ENCODE measurements at regions not wholly inside any gene's neighbourhood (a gene's known extent, or its start where the extent isn't known, plus 50 kb on each side); places are given as distances from the start of the nearest gene placed in this dataset.

GRCh38 chr2:6562771-6563170, 302.9 kb downstream of the CMPK2 start:
- Histone ChIP-seq H3K36me3 (ENCODE audit: control insufficient read depth, insufficient read depth, low read length) (no peaks in the 10 kb centered on the region), H3K4me3 (ENCODE audit: low read depth, low read length) (no peak overlapping the region), H3K27ac (ENCODE audit: low read depth, low read length) (no peak overlapping the region), H3K9ac (ENCODE audit: low read length) (no peak overlapping the region), H3K27me3 (ENCODE audit: control insufficient read depth, insufficient read depth, low read length) (no peaks in the 10 kb centered on the region), H3K4me1 (ENCODE audit: control insufficient read depth, insufficient read depth, low read length) (no peaks in the 10 kb centered on the region), H3K9me3 (ENCODE audit: control insufficient read depth, insufficient read depth, low read depth, low read length) (no peaks in the 10 kb centered on the region)

GRCh38 chr2:6564326-6564725, 301.4 kb downstream of the CMPK2 start:
- Histone ChIP-seq H3K36me3 (ENCODE audit: control insufficient read depth, insufficient read depth, low read length) (no peaks in the 10 kb centered on the region), H3K27me3 (ENCODE audit: control insufficient read depth, insufficient read depth, low read length) (no peaks in the 10 kb centered on the region), H3K27ac (ENCODE audit: low read depth, low read length) (no peak overlapping the region), H3K4me1 (ENCODE audit: control insufficient read depth, insufficient read depth, low read length) (no peaks in the 10 kb centered on the region), H3K4me3 (ENCODE audit: low read depth, low read length) (no peak overlapping the region), H3K9me3 (ENCODE audit: control insufficient read depth, insufficient read depth, low read depth, low read length) (no peaks in the 10 kb centered on the region), H3K9ac (ENCODE audit: low read length) (no peak overlapping the region)

GRCh38 chr2:6574121-6574520, 291.6 kb downstream of the CMPK2 start:
- H3K9ac ChIP-seq (ENCODE audit: low read length) = no peak overlapping the region
- no peaks in the 10 kb centered on the region for H3K4me1 ChIP-seq (ENCODE audit: control insufficient read depth, insufficient read depth, low read length)
- no peaks in the 10 kb centered on the region for H3K9me3 ChIP-seq (ENCODE audit: control insufficient read depth, insufficient read depth, low read depth, low read length)
- no peak overlapping the region for H3K4me3 ChIP-seq (ENCODE audit: low read depth, low read length)
- no peaks in the 10 kb centered on the region for H3K36me3 ChIP-seq (ENCODE audit: control insufficient read depth, insufficient read depth, low read length)
- no peak overlapping the region for H3K27ac ChIP-seq (ENCODE audit: low read depth, low read length)
- H3K27me3 ChIP-seq (ENCODE audit: control insufficient read depth, insufficient read depth, low read length) = no peaks in the 10 kb centered on the region

GRCh38 chr2:6576302-6576701, 289.4 kb downstream of the CMPK2 start:
- Histone ChIP-seq H3K9me3 (ENCODE audit: control insufficient read depth, insufficient read depth, low read depth, low read length) (no peaks in the 10 kb centered on the region), H3K27me3 (ENCODE audit: control insufficient read depth, insufficient read depth, low read length) (no peaks in the 10 kb centered on the region), H3K27ac (ENCODE audit: low read depth, low read length) (no peak overlapping the region), H3K9ac (ENCODE audit: low read length) (no peak overlapping the region), H3K4me3 (ENCODE audit: low read depth, low read length) (no peak overlapping the region), H3K36me3 (ENCODE audit: control insufficient read depth, insufficient read depth, low read length) (no peaks in the 10 kb centered on the region), H3K4me1 (ENCODE audit: control insufficient read depth, insufficient read depth, low read length) (no peaks in the 10 kb centered on the region)

GRCh38 chr2:6577960-6578359, 287.7 kb downstream of the CMPK2 start:
- no peaks in the 10 kb centered on the region for H3K9me3 ChIP-seq (ENCODE audit: control insufficient read depth, insufficient read depth, low read depth, low read length)
- H3K9ac ChIP-seq (ENCODE audit: low read length) = no peak overlapping the region
- H3K36me3 ChIP-seq (ENCODE audit: control insufficient read depth, insufficient read depth, low read length) = no peaks in the 10 kb centered on the region
- H3K27me3 ChIP-seq (ENCODE audit: control insufficient read depth, insufficient read depth, low read length) = no peaks in the 10 kb centered on the region
- H3K4me1 ChIP-seq (ENCODE audit: control insufficient read depth, insufficient read depth, low read length) = no peaks in the 10 kb centered on the region
- H3K4me3 ChIP-seq (ENCODE audit: low read depth, low read length) = no peak overlapping the region
- no peak overlapping the region for H3K27ac ChIP-seq (ENCODE audit: low read depth, low read length)

- no peak overlapping the region for H3K9ac ChIP-seq (ENCODE audit: low read length)
- H3K27ac ChIP-seq (ENCODE audit: low read depth, low read length) = no peak overlapping the region
- H3K27me3 ChIP-seq (ENCODE audit: control insufficient read depth, insufficient read depth, low read length) = no peaks in the 10 kb centered on the region
- no peaks in the 10 kb centered on the region for H3K4me1 ChIP-seq (ENCODE audit: control insufficient read depth, insufficient read depth, low read length)
- no peaks in the 10 kb centered on the region for H3K36me3 ChIP-seq (ENCODE audit: control insufficient read depth, insufficient read depth, low read length)
- H3K9me3 ChIP-seq (ENCODE audit: control insufficient read depth, insufficient read depth, low read depth, low read length) = no peaks in the 10 kb centered on the region
- H3K4me3 ChIP-seq (ENCODE audit: low read depth, low read length) = no peak overlapping the region
Measured at GRCh38 chr2:6578416-6578815, 287.3 kb downstream of the CMPK2 start.

- Histone ChIP-seq H3K27me3 (ENCODE audit: control insufficient read depth, insufficient read depth, low read length) (no peaks in the 10 kb centered on the region), H3K9ac (ENCODE audit: low read length) (no peak overlapping the region), H3K27ac (ENCODE audit: low read depth, low read length) (no peak overlapping the region), H3K4me3 (ENCODE audit: low read depth, low read length) (no peak overlapping the region), H3K4me1 (ENCODE audit: control insufficient read depth, insufficient read depth, low read length) (no peaks in the 10 kb centered on the region), H3K36me3 (ENCODE audit: control insufficient read depth, insufficient read depth, low read length) (no peaks in the 10 kb centered on the region), H3K9me3 (ENCODE audit: control insufficient read depth, insufficient read depth, low read depth, low read length) (no peaks in the 10 kb centered on the region)
Measured at GRCh38 chr2:6579281-6579680, 286.4 kb downstream of the CMPK2 start.

GRCh38 chr2:6580982-6581381, 284.7 kb downstream of the CMPK2 start:
- no peak overlapping the region for H3K4me3 ChIP-seq (ENCODE audit: low read depth, low read length)
- no peaks in the 10 kb centered on the region; the same call in 1 of the 2 replicates for H3K4me1 ChIP-seq (ENCODE audit: control insufficient read depth, insufficient read depth, low read length)
- no peaks in the 10 kb centered on the region for H3K9me3 ChIP-seq (ENCODE audit: control insufficient read depth, insufficient read depth, low read depth, low read length)
- no peak overlapping the region for H3K27ac ChIP-seq (ENCODE audit: low read depth, low read length)
- no peaks in the 10 kb centered on the region for H3K36me3 ChIP-seq (ENCODE audit: control insufficient read depth, insufficient read depth, low read length)
- no peaks in the 10 kb centered on the region for H3K27me3 ChIP-seq (ENCODE audit: control insufficient read depth, insufficient read depth, low read length)
- H3K9ac ChIP-seq (ENCODE audit: low read length) = no peak overlapping the region

GRCh38 chr2:6589150-6589549, 276.6 kb downstream of the CMPK2 start:
- no peaks in the 10 kb centered on the region for H3K36me3 ChIP-seq (ENCODE audit: control insufficient read depth, insufficient read depth, low read length)
- H3K9me3 ChIP-seq (ENCODE audit: control insufficient read depth, insufficient read depth, low read depth, low read length) = no peaks in the 10 kb centered on the region
- no peaks in the 10 kb centered on the region for H3K27me3 ChIP-seq (ENCODE audit: control insufficient read depth, insufficient read depth, low read length)
- H3K27ac ChIP-seq (ENCODE audit: low read depth, low read length) = no peak overlapping the region
- H3K4me1 ChIP-seq (ENCODE audit: control insufficient read depth, insufficient read depth, low read length) = no peaks in the 10 kb centered on the region; the same call in 1 of the 2 replicates
- no peak overlapping the region for H3K9ac ChIP-seq (ENCODE audit: low read length)
- H3K4me3 ChIP-seq (ENCODE audit: low read depth, low read length) = no peak overlapping the region

- Histone ChIP-seq H3K27me3 (ENCODE audit: control insufficient read depth, insufficient read depth, low read length) (no peaks in the 10 kb centered on the region), H3K36me3 (ENCODE audit: control insufficient read depth, insufficient read depth, low read length) (no peaks in the 10 kb centered on the region), H3K4me3 (ENCODE audit: low read depth, low read length) (no peak overlapping the region), H3K9me3 (ENCODE audit: control insufficient read depth, insufficient read depth, low read depth, low read length) (no peaks in the 10 kb centered on the region), H3K9ac (ENCODE audit: low read length) (no peak overlapping the region), H3K4me1 (ENCODE audit: control insufficient read depth, insufficient read depth, low read length) (no peaks in the 10 kb centered on the region), H3K27ac (ENCODE audit: low read depth, low read length) (no peak overlapping the region)
Measured at GRCh38 chr2:6590442-6590841, 275.3 kb downstream of the CMPK2 start.

- Histone ChIP-seq H3K27me3 (ENCODE audit: control insufficient read depth, insufficient read depth, low read length) (no peaks in the 10 kb centered on the region), H3K27ac (ENCODE audit: low read depth, low read length) (no peak overlapping the region), H3K36me3 (ENCODE audit: control insufficient read depth, insufficient read depth, low read length) (no peaks in the 10 kb centered on the region), H3K4me3 (ENCODE audit: low read depth, low read length) (no peak overlapping the region), H3K9ac (ENCODE audit: low read length) (no peak overlapping the region), H3K4me1 (ENCODE audit: control insufficient read depth, insufficient read depth, low read length) (no peaks in the 10 kb centered on the region), H3K9me3 (ENCODE audit: control insufficient read depth, insufficient read depth, low read depth, low read length) (peaks cover 4% of the 10 kb centered on the region; the same call in 1 of the 2 replicates)
Measured at GRCh38 chr2:6602471-6602870, 263.2 kb downstream of the CMPK2 start.
